NCI-H128 (cell line): ENCODE measurements at regions not wholly inside any gene's neighbourhood (a gene's known extent, or its start where the extent isn't known, plus 50 kb on each side); places are given as distances from the start of the nearest gene placed in this dataset.

Experiments used
- DNase-seq: peaks from one replicate; lab custom pipeline; 2025; ENCODE audit not compliant: unreplicated experiment; lab: John Stamatoyannopoulos, UW

DNA sequence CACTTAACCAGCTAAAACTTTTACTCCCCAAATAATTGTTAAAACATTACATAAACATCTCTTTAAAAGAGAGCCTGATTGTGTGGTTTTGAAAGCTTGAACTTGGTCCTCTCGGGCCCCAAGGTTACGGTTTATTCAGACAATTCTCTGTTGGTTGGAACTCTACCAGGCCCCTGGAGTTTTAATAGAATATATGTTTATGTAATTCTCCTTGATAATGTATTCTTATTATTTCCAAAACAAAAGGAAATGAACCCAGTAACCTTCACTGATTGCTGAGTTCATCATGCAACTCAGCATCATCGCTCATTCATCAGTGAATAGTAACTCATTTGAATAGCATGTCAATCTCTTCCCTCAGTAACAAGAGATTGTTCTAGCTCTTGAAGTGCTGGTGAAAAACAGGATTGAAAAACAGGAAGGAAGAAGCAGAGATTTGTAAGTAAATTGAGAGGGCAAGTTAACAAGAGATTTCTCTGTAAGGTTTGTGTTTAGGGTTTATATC lies 464.5 kb upstream of the MARCKS start:
- no peak for DNase-seq

DNA sequence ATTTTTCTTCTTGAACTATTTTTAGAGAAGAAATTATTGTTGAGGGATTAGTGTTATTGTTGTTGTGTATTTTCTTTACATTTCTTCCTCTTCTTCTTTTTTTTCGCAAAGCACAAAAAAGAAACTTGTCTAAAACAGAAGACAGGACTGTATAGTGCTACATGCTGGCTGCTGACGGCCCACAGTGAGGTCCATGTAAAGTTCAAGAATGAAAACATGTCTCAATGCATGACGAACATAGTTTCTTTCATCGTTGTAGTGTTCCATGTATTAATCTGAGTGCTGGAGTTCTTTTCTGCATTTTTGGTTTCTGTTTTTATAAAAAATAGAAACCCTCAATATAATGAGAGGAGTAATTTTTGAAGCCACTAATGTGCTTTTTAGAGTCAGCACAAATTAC lies 462.9 kb upstream of the MARCKS start:
- no peak for DNase-seq

DNA sequence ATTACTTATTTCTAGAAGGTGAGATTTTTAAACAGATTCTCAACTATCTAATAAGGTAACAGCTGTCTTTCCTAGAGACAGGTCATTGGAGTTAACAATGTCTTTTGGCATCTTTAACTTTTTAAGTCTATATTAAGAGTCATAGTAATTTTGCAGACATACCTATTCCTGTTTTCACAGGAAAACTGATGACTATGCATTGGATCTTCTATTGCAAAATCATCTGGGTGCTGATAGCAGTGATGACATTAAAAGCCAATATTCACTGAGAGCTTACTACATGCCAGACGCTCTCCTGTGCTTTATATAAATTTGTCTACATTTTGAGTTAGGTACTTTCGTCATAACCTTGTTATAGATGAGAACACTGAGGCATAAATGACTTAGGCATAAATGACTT lies 462.4 kb upstream of the MARCKS start:
- no peak for DNase-seq

DNA sequence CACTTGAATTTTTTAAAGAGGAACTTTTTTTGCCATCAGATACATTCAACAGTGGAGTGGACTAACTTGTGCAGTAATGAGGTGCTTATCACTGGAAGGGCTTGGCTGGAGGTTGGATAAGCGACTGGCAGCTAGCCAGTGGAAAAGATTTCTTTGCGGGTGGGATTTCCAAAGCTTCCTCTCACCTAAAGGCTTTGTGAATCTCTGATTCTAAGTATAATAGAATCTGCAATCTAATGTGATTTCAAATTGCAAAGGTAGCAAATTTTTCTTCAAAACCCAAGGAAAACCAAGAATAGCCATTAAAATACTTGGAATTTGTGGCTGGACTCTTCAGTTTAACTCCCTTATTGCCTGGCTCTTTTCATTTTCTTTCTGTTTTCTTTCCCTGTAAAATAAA lies 460.4 kb upstream of the MARCKS start:
- DNase-seq = no peak

- DNase-seq = no peak
Measured at GRCh38 chr6:113397236-113397635, 459.9 kb upstream of the MARCKS start.

DNA sequence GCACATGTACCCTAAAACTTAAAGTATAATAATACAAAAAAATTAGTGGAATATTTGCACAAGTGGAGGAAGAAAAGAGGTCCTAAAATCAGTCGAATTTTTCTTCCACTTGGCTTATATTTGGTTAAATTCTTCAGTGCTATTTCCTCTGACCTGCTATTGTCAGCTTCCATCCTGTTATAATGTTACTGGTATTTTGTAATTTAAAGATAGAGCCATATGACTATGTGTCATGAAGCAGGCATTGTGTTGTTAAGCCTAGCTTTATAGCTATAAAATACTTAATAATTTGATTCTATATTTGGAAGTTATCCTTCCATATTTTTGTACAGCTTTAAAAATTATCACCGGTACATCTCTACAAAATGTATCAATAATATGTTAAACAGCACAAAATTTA lies 455.9 kb upstream of the MARCKS start:
- no peak for DNase-seq

- DNase-seq = no peak
Measured at GRCh38 chr6:113402544-113402943, 454.6 kb upstream of the MARCKS start.

- no peak for DNase-seq
Measured at GRCh38 chr6:113403966-113404595, 453.1 kb upstream of the MARCKS start.

DNA sequence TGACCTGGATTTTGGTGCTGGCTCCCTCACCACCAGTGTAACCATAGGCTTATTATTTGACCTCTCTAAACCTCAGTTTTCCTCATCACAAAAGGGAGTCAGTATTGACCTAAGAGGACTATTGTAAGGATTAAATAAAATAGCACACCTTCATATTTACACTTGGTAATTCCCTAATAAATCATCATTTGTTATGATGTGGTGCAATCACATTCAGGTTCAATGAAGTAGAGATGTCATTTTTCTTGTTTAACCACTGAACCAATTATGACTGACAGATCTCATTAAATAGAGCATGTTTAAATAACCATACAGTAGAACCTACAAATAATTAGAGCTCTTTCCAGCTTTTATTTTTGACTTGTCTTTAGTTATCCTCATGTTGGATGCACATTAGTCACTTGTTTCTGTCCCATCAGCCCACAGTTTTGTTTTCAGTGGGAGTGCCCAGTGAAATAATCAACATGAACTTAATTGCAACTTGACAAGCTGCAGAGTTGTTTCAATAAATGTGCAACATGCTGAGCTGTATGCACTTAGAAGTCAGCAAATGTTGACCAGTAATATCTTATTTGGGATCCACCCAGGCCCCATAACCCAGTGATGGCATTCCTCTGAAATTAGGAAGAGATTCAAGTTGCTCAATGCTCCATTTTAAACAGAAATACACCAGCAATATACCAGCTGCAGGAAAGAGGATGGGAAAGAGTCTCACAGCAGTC lies 451.7 kb upstream of the MARCKS start:
- DNase-seq = no peak

- no peak for DNase-seq
Measured at GRCh38 chr6:113406048-113406695, 451.0 kb upstream of the MARCKS start.

DNA sequence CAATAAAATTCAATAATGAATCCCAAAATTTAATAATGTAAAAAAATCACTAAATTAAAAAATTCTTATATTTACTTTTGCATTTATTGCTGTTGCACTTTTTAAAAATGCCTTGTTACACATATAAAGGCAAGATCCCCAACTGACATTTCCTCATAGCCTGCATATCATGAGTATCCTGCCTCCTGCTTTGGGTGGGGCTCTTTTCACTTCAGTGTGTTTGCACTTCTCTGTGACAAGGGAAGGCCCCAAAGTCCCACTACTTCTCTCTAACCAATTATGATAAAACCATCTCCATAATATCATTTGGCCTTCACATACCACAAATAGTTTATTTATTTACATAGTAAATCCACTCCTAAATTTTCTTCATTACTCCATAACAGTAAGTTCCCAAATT lies 446.1 kb upstream of the MARCKS start:
- DNase-seq = no peak

DNA sequence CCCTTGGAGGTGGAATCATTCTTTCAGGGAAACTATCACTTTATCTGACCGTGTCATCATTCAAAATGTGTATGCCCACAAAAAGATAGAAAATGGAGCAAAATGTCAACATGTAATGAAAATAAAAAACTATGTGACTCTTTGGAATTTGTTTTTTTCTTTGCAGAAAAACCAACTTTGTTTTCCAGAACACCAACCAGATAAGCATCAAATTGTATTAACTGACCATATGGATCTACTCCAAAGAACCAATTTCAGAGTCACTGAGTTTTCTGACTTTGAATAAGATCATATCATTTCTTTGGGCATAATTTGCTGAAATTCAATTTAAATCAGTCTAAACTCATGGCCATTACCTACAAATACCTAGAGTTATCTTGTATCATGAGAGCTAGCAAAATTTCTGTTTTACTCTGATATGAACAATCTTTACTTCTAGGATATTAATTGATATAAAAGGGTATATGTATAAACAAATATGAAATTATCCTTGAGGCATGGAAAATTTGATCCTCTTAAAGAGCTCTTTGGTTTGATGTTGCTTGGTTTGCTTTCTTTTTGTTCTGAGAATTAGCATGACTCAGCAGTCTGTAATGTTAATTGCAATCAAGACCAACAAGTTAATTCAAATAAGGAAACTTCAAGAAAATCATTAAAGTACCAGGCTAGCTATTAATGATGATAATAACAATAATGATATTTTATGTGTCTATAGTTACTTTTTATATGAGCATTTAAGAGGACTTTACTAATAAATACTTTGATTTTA lies 444.4 kb upstream of the MARCKS start:
- no peak for DNase-seq

- DNase-seq = no peak
Measured at GRCh38 chr6:113414511-113414910, 442.6 kb upstream of the MARCKS start.

- no peak for DNase-seq
Measured at GRCh38 chr6:113416170-113416569, 441.0 kb upstream of the MARCKS start.

DNA sequence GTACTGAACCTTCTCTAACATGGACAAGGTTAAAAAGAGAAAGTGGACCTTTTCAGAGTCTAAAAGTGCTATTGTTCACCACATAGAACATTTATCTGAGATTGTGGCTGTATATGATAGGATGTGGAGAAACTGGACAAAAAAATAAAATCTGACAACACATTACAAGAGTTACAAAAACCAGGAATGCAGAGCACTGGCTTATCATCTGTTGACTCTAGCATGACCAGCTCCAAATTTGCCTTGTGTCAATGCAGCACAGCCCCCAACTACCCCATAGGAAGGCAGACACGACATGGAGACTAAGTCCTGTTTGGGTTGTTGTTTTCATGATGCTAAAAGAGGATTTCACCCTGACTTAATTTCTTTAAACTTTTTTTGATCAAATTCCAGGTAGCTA lies 436.9 kb upstream of the MARCKS start:
- DNase-seq = no peak

DNA sequence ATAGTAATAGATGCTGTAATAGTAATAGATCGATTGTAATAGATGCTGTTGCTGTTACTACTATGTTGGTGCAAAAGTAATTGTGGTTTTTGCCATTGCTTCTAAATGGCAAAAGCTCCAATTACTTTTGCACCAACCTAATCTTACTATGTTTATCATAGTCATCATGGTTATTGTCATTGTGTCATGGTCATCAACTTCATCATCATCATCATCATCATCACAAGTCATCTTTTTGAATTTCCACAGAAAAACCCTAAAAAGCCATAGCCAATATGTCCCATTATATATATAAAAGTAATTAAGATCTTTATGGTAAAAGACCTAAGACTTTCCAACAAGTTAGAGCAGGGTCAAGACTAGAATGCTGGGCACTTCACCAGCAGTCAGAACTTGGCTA lies 435.1 kb upstream of the MARCKS start:
- DNase-seq = no peak

- no peak for DNase-seq
Measured at GRCh38 chr6:113423956-113424355, 433.2 kb upstream of the MARCKS start.

- no peak for DNase-seq
Measured at GRCh38 chr6:113425977-113426660, 431.0 kb upstream of the MARCKS start.

DNA sequence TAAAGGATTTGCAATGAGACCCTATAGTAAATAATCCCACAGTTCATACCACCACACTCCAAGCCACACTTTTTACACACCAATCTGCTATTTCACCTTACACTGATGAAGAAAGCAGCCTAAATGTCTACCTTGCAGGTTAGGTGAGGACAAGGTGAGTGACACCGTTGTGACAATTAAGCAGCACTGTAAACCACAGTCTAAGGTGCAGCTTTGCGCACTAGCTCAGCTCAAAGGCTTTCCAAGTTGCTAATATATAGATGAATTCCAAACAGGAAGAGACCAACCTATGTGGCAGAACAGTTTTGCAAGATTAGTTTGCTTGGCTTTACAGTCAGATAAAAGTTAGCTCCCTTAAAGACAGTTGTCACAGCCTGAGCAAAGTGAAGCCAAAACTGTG lies 429.5 kb upstream of the MARCKS start:
- no peak for DNase-seq

DNA sequence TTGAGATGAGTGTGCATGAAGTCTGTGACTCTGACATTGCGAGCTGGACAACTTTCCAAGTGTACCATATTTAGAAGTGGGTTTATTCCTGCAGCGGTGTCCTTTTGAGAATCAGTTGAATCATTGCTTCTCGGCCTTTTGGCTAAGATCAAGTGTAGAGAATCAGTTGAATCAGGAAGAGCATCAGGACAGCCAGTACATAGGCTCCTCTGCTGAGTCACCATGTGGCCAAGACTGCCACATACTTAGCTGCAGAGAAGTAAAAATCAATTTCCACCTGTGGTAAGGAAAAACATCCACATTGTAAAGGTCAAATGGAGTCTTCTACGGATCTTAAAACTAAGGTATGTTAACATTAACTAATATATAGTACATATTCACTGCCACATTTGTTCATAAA lies 428.4 kb upstream of the MARCKS start:
- DNase-seq = no peak
